ENCODE measurements at regions not wholly inside any gene's neighbourhood (a gene's known extent, or its start where the extent isn't known, plus 50 kb on each side); places are given as distances from the start of the nearest gene placed in this dataset.

- TF ChIP-seq REST (IDR thresholded peaks at IDR 0.05; ENCODE audit: borderline replicate concordance) (no peak), EP300 (conservative IDR thresholded peaks at IDR 0.05; ENCODE audit: poor library complexity, severe bottlenecking) (no peak), EZH2 (IDR thresholded peaks at IDR 0.05; ENCODE audit: borderline replicate concordance, insufficient read depth, low read length, poor library complexity, severe bottlenecking) (no peak), CTCF (IDR thresholded peaks at IDR 0.05; ENCODE audit: poor library complexity, severe bottlenecking) (no peak), TAF1 (IDR thresholded peaks at IDR 0.05; ENCODE audit: low read depth) (no peak), RAD21 (conservative IDR thresholded peaks at IDR 0.05) (no peak), MXI1 (conservative IDR thresholded peaks at IDR 0.05; ENCODE audit: poor library complexity, severe bottlenecking) (no peak), POLR2AphosphoS5 (IDR thresholded peaks at IDR 0.05) (no peak), SMC3 (conservative IDR thresholded peaks at IDR 0.05; ENCODE audit: poor library complexity) (no peak)
- Histone ChIP-seq H3F3A (ENCODE audit: insufficient read depth, low read length, poor library complexity, severe bottlenecking) (no peaks in the 10 kb centered on the region), H3K79me2 (replicated peaks; ENCODE audit: insufficient read depth, low read length) (no peaks in the 10 kb centered on the region), H3K4me3 (ENCODE audit: low read length) (no peak overlapping the region), H3K4me2 (ENCODE audit: low read length) (no peak overlapping the region), H2AFZ (ENCODE audit: low read depth, low read length) (no peak overlapping the region), H3K36me3 (ENCODE audit: insufficient read depth, low read length) (no peaks in the 10 kb centered on the region), H3K27ac (ENCODE audit: low read length) (no peak overlapping the region), H3K9me2 (ENCODE audit: insufficient read depth, low read length) (no peaks in the 10 kb centered on the region), H4K20me1 (ENCODE audit: insufficient read depth) (no peaks in the 10 kb centered on the region), H3K27me3 (ENCODE audit: insufficient read depth, low read depth, low read length) (no peaks in the 10 kb centered on the region), H3K9me3 (ENCODE audit: low read length) (no peaks in the 10 kb centered on the region), H3K9ac (ENCODE audit: low read length) (no peak overlapping the region)
Measured at GRCh38 chr14:71273366-71273765, 366.1 kb downstream of the PCNX1 start.

- H3K9me2 ChIP-seq (ENCODE audit: insufficient read depth, low read length) = no peaks in the 10 kb centered on the region
- H3K9ac ChIP-seq (ENCODE audit: low read length) = no peak overlapping the region
- H3K4me2 ChIP-seq (ENCODE audit: low read length) = no peak overlapping the region
- no peaks in the 10 kb centered on the region for H3K27me3 ChIP-seq (ENCODE audit: insufficient read depth, low read depth, low read length)
- H3K79me2 ChIP-seq (replicated peaks; ENCODE audit: insufficient read depth, low read length) = no peaks in the 10 kb centered on the region
- no peak overlapping the region for H3K27ac ChIP-seq (ENCODE audit: low read length)
- H3K9me3 ChIP-seq (ENCODE audit: low read length) = no peaks in the 10 kb centered on the region
- H3K4me3 ChIP-seq (ENCODE audit: low read length) = no peak overlapping the region
- H2AFZ ChIP-seq (ENCODE audit: low read depth, low read length) = no peak overlapping the region
- no peaks in the 10 kb centered on the region for H4K20me1 ChIP-seq (ENCODE audit: insufficient read depth)
- H3F3A ChIP-seq (ENCODE audit: insufficient read depth, low read length, poor library complexity, severe bottlenecking) = no peaks in the 10 kb centered on the region
- TF ChIP-seq POLR2AphosphoS5 (IDR thresholded peaks at IDR 0.05) (no peak), EP300 (conservative IDR thresholded peaks at IDR 0.05; ENCODE audit: poor library complexity, severe bottlenecking) (no peak), EZH2 (IDR thresholded peaks at IDR 0.05; ENCODE audit: borderline replicate concordance, insufficient read depth, low read length, poor library complexity, severe bottlenecking) (no peak), MXI1 (conservative IDR thresholded peaks at IDR 0.05; ENCODE audit: poor library complexity, severe bottlenecking) (no peak), TAF1 (IDR thresholded peaks at IDR 0.05; ENCODE audit: low read depth) (no peak), REST (IDR thresholded peaks at IDR 0.05; ENCODE audit: borderline replicate concordance) (no peak), SMC3 (conservative IDR thresholded peaks at IDR 0.05; ENCODE audit: poor library complexity) (no peak), CTCF (IDR thresholded peaks at IDR 0.05; ENCODE audit: poor library complexity, severe bottlenecking) (no peak)
- no peaks in the 10 kb centered on the region for H3K36me3 ChIP-seq (ENCODE audit: insufficient read depth, low read length)
Measured at GRCh38 chr14:71284048-71284447, 376.8 kb downstream of the PCNX1 start.
